Caco-2 (cell line): ENCODE measurements at regions not wholly inside any gene's neighbourhood (a gene's known extent, or its start where the extent isn't known, plus 50 kb on each side); places are given as distances from the start of the nearest gene placed in this dataset.

Experiments used
- BruUV-seq: library from RNA; stranded (reverse); fragments of 400-500 nt; replicated peaks from 2 replicates; lab custom pipeline; 2021; lab: Mats Ljungman, UMichigan
- CTCF ChIA-PET: fragments of 300-600 bp; sonication (Branson Sonifier 250); formaldehyde crosslinking; loops from one replicate; lab custom pipeline; 2022; ENCODE audit warnings: antibody characterized with exemption; lab: Charles Lee
- POLR2A ChIA-PET: fragments of 300-600 bp; sonication (Branson Sonifier 250); formaldehyde crosslinking; loops from one replicate; lab custom pipeline; 2022; ENCODE audit warnings: antibody characterized with exemption; lab: Charles Lee
- DNase-seq, 2 experiments: peaks; one replicate each; pipeline versions ENCODE4 v3.0.0 to v3.0.0-alpha.2; 2020 to 2022
- H3K27me3 ChIP-seq: replicated peaks from 2 replicates; pipeline ENCODE4 v1.6.0; 2011; ENCODE audit warnings: low read length; ENCODE audit not compliant: control insufficient read depth, insufficient read depth
- H3K36me3 ChIP-seq: 2 replicates; pipeline ENCODE4 v1.5.1; 2011; ENCODE audit warnings: low read length; ENCODE audit not compliant: control insufficient read depth, insufficient read depth
- H3K4me1 ChIP-seq: fragments of 250-450 bp; sonication (Bioruptor Pico); 2 replicates; pipeline ENCODE4 v1.5.1; 2020; ENCODE audit warnings: mild to moderate bottlenecking
- H3K4me3 ChIP-seq: 2 replicates; pipeline ENCODE4 v1.5.1; 2011; ENCODE audit warnings: low read depth, mild to moderate bottlenecking, control low read depth, low read length
- H3K9me3 ChIP-seq: fragments of 250-450 bp; sonication (Bioruptor Pico); 2 replicates; pipeline ENCODE4 v1.5.1; 2020; ENCODE audit warnings: mild to moderate bottlenecking, moderate library complexity
- H3K27ac Mint-ChIP-seq: one replicate; pipeline ENCODE4 v1.8.0; 2022; ENCODE audit warnings: mixed read lengths; ENCODE audit not compliant: unreplicated experiment
- H3K27me3 Mint-ChIP-seq: one replicate; pipeline ENCODE4 v1.8.0; 2022; ENCODE audit warnings: mixed read lengths; ENCODE audit not compliant: insufficient read depth, unreplicated experiment
- H3K36me3 Mint-ChIP-seq: one replicate; pipeline ENCODE4 v1.8.0; 2022; ENCODE audit warnings: mild to moderate bottlenecking, mixed read lengths; ENCODE audit not compliant: insufficient read depth, unreplicated experiment
- H3K4me1 Mint-ChIP-seq: one replicate; pipeline ENCODE4 v1.8.0; 2022; ENCODE audit warnings: low read depth, mixed read lengths; ENCODE audit not compliant: unreplicated experiment
- H3K4me3 Mint-ChIP-seq: one replicate; pipeline ENCODE4 v1.8.0; 2022; ENCODE audit warnings: mild to moderate bottlenecking, moderate library complexity, mixed read lengths; ENCODE audit not compliant: unreplicated experiment
- H3K9me3 Mint-ChIP-seq: one replicate; pipeline ENCODE4 v1.8.0; 2022; ENCODE audit warnings: mixed read lengths; ENCODE audit not compliant: unreplicated experiment
- intact Hi-C: fragments of 100-400 bp; cut with micrococcal nuclease; formaldehyde crosslinking; loops from one replicate; pipeline ENCODE4 v1.10.0; 2022; ENCODE audit not compliant: unreplicated experiment
- TF ChIP-seq, protein P1 (sequence below), 2 experiments: fragments of 200-600 bp in 1 of 2; IDR thresholded peaks; 1 replicate in 1 of 2; 2 replicates in 1 of 2; pipeline versions ENCODE4 v1.5.1 to v1.8.0; 2011 to 2022; ENCODE audit warnings: antibody characterized with exemption in 1 of 2, control low read depth in 1 of 2, inconsistent platforms in 1 of 2, low read depth in 1 of 2, low read length in 1 of 2, mild to moderate bottlenecking in 1 of 2, moderate library complexity in 1 of 2; ENCODE audit not compliant: insufficient read depth in 1 of 2, severe bottlenecking in 1 of 2, unreplicated experiment in 1 of 2

DNA sequence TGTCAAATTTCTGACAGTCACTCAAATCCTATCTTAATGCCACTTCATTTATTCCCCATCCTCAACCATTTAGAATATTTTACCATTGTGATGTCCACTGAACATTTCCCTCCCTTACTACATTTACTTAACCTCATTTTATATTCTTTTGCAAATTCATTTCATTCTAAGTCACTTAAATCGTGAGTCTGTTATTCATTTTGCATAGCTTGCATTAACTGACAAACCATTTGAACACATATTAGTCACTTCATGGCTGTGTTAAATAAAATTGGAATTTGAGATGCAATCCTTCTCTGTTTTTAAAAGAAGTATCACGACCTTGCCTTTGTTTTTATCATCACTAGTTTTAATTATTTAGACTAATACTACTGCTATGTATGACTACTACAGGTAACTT, 199.4 kb upstream of the COL11A1 start:
- CTCF ChIA-PET = no interaction called here
- H3K4me1 ChIP-seq = no peaks in the 10 kb centered on the region
- BruUV-seq = no TSS peak
- Mint-ChIP-seq H3K4me1 (no peaks in the 10 kb centered on the region), H3K27ac (no peak overlapping the region), H3K4me3 (no peak overlapping the region), H3K9me3 (no peaks in the 10 kb centered on the region), H3K36me3 (no peaks in the 10 kb centered on the region), H3K27me3 (no peaks in the 10 kb centered on the region)
- DNase-seq = no peak
- TF ChIP-seq, protein P1, sequence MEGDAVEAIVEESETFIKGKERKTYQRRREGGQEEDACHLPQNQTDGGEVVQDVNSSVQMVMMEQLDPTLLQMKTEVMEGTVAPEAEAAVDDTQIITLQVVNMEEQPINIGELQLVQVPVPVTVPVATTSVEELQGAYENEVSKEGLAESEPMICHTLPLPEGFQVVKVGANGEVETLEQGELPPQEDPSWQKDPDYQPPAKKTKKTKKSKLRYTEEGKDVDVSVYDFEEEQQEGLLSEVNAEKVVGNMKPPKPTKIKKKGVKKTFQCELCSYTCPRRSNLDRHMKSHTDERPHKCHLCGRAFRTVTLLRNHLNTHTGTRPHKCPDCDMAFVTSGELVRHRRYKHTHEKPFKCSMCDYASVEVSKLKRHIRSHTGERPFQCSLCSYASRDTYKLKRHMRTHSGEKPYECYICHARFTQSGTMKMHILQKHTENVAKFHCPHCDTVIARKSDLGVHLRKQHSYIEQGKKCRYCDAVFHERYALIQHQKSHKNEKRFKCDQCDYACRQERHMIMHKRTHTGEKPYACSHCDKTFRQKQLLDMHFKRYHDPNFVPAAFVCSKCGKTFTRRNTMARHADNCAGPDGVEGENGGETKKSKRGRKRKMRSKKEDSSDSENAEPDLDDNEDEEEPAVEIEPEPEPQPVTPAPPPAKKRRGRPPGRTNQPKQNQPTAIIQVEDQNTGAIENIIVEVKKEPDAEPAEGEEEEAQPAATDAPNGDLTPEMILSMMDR (IDR thresholded peaks at IDR 0.05; ENCODE audit: insufficient read depth in 1 of 2, low read depth in 1 of 2, low read length in 1 of 2, severe bottlenecking in 1 of 2, unreplicated experiment in 1 of 2) = no peak
- H3K27me3 ChIP-seq = no peaks in the 10 kb centered on the region
- H3K4me3 ChIP-seq = no peak overlapping the region
- POLR2A ChIA-PET = no interaction called here
- intact Hi-C loops = no loop called here
- no peaks in the 10 kb centered on the region for H3K36me3 ChIP-seq
- no peaks in the 10 kb centered on the region for H3K9me3 ChIP-seq

DNA sequence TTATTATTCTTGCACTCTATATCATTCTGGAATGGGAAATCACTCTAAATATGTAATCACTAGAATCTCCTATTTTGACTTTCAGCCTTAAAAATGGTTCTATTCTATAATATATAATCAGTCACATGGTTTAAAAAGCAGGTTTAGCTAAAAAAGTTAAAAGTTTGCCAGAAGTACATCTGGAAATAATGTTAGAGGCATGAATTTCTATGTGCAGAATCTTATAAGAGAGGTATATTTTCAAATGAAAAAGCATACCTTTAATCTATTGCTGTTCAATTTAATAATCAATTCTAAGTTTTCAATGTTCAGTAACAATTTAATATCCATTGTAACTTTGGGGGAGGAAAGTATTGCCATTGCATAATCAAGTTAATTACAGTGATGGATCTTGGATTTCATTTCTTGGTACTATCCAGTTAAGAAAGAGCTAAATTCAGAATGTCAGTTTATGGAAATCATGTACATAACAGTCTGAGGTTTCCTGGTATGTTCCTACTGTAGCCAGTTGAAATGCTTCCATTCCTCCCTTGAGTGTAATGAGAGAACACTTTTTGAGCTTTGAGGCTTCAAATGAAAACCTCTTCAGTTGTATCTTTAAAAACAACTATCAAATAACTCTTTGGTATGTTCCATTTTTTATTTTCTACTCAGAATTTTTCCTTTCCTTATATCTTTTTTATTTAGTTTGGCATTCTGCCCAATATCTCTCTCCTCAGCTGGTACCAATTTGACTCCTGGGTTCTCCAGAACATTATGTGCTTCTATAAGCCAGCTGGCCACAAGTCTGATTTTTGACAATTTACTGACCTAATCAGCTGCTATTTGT, 175.7 kb upstream of the COL11A1 start:
- Histone ChIP-seq H3K4me1 (no peaks in the 10 kb centered on the region), H3K36me3 (no peaks in the 10 kb centered on the region), H3K9me3 (no peaks in the 10 kb centered on the region), H3K4me3 (no peak overlapping the region), H3K27me3 (no peaks in the 10 kb centered on the region)
- no TSS peak for BruUV-seq
- H3K4me1 Mint-ChIP-seq = no peaks in the 10 kb centered on the region
- H3K9me3 Mint-ChIP-seq = no peaks in the 10 kb centered on the region
- no peaks in the 10 kb centered on the region for H3K27me3 Mint-ChIP-seq
- DNase-seq = no peak
- TF ChIP-seq, protein P1 (IDR thresholded peaks at IDR 0.05; ENCODE audit: insufficient read depth in 1 of 2, low read depth in 1 of 2, low read length in 1 of 2, severe bottlenecking in 1 of 2, unreplicated experiment in 1 of 2) = no peak
- POLR2A ChIA-PET = no interaction called here
- intact Hi-C loops = no loop called here
- H3K36me3 Mint-ChIP-seq = no peaks in the 10 kb centered on the region
- CTCF ChIA-PET = no interaction called here
- H3K4me3 Mint-ChIP-seq = no peak overlapping the region
- no peak overlapping the region for H3K27ac Mint-ChIP-seq

DNA sequence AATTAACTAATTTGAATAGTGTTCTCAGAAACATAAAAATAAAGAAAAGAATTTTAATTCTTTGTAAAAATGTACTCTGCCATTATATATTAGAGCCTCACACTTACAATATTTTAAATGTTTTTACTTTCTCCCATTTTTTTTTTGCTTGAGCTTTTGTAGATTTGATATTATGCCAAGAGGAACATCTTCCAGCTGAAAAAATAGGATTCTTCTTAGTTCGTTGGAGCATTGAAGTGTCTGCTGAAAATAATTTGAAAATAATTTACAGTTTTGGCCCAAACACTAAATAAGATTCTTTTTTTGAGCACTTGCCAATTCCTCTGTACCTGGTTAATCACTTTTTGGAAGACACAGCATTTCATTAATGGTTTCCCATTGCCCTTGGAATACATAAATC, 175.0 kb upstream of the COL11A1 start:
- Mint-ChIP-seq H3K4me3 (no peak overlapping the region), H3K36me3 (no peaks in the 10 kb centered on the region), H3K9me3 (no peaks in the 10 kb centered on the region), H3K27ac (no peak overlapping the region), H3K4me1 (no peaks in the 10 kb centered on the region), H3K27me3 (no peaks in the 10 kb centered on the region)
- POLR2A ChIA-PET = no interaction called here
- H3K4me1 ChIP-seq = no peaks in the 10 kb centered on the region
- no peaks in the 10 kb centered on the region for H3K9me3 ChIP-seq
- no TSS peak for BruUV-seq
- DNase-seq = no peak
- intact Hi-C loops = no loop called here
- no peaks in the 10 kb centered on the region for H3K27me3 ChIP-seq
- CTCF ChIA-PET = no interaction called here
- TF ChIP-seq, protein P1 (IDR thresholded peaks at IDR 0.05; ENCODE audit: insufficient read depth in 1 of 2, low read depth in 1 of 2, low read length in 1 of 2, severe bottlenecking in 1 of 2, unreplicated experiment in 1 of 2) = no peak
- no peak overlapping the region for H3K4me3 ChIP-seq
- H3K36me3 ChIP-seq = no peaks in the 10 kb centered on the region
